Endothelial cell of umbilical vein (primary cell): ENCODE measurements at regions not wholly inside any gene's neighbourhood (a gene's known extent, or its start where the extent isn't known, plus 50 kb on each side); places are given as distances from the start of the nearest gene placed in this dataset.

ENCODE experiments used
- BruUV-seq: library from RNA; stranded (reverse); fragments of 400-500 nt; replicated peaks from 2 replicates; lab custom pipeline; 2021; lab: Mats Ljungman, UMichigan
- CTCF ChIA-PET: fragments of 300-600, 350-600 bp; sonication (Branson Sonifier 250); formaldehyde crosslinking; loops from one replicate; lab custom pipeline; 2021; ENCODE audit warnings: antibody characterized with exemption, inconsistent platforms; lab: Charles Lee
- POLR2A ChIA-PET: fragments of 300-600, 350-600 bp; sonication (Branson Sonifier 250); formaldehyde crosslinking; loops from one replicate; lab custom pipeline; 2021; ENCODE audit warnings: antibody characterized with exemption, inconsistent platforms; lab: Charles Lee
- DNase-seq: peaks from one replicate; pipeline ENCODE4 v3.0.0-alpha.2; 2011; ENCODE audit warnings: low read depth, low spot score
- FAIRE-seq: peaks from 2 replicates; lab custom pipeline; 2011; peaks lifted over from hg19 to GRCh38; lab: Jason Lieb, UNC
- H2AFZ ChIP-seq: 2 replicates; pipeline ENCODE4 v1.6.0; 2012; ENCODE audit warnings: low read depth, low read length, control low read depth, inconsistent platforms
- H3K27ac ChIP-seq: 2 replicates; pipeline ENCODE4 v1.5.1; 2011; ENCODE audit warnings: low read depth, mild to moderate bottlenecking, control low read depth, low read length, moderate library complexity; ENCODE audit not compliant: insufficient read depth
- H3K27me3 ChIP-seq, 2 experiments: 2 replicates each; pipeline versions ENCODE4 v1.6.0 to v1.6.1; 2011; ENCODE audit warnings: low read length in 2 of 2, mixed read lengths in 1 of 2; ENCODE audit not compliant: control insufficient read depth in 2 of 2, insufficient read depth in 2 of 2
- H3K36me3 ChIP-seq, 2 experiments: 2 replicates in 1 of 2; 3 replicates in 1 of 2; pipeline ENCODE4 v1.5.1; 2011; ENCODE audit warnings: low read length in 2 of 2, mild to moderate bottlenecking in 1 of 2, moderate library complexity in 1 of 2; ENCODE audit not compliant: control insufficient read depth in 2 of 2, insufficient read depth in 2 of 2; ENCODE audit errors: extremely low read depth in 1 of 2
- H3K4me1 ChIP-seq: 3 replicates; pipeline ENCODE4 v1.5.1; 2011; ENCODE audit warnings: mild to moderate bottlenecking, low read length; ENCODE audit not compliant: control insufficient read depth, insufficient read depth; ENCODE audit errors: extremely low read depth
- H3K4me2 ChIP-seq: 2 replicates; pipeline ENCODE4 v1.6.1; 2011; ENCODE audit warnings: low read length, control low read depth, mixed read lengths; ENCODE audit not compliant: insufficient read depth
- H3K4me3 ChIP-seq, 3 experiments: fragments of 200-600 bp in 1 of 3; sonication (generic), shearing (Covaris generic) in 1 of 3; replicated peaks in 1 of 3; 2 replicates each; pipeline ENCODE4 v1.5.1; 2011 to 2016; ENCODE audit warnings: control low read depth in 3 of 3, low read length in 3 of 3, mild to moderate bottlenecking in 2 of 3, inconsistent platforms in 1 of 3, low read depth in 1 of 3, moderate library complexity in 1 of 3; ENCODE audit not compliant: insufficient read depth in 1 of 3
- H3K79me2 ChIP-seq: 2 replicates; pipeline ENCODE4 v1.6.0; 2012; ENCODE audit warnings: low read length, inconsistent platforms; ENCODE audit not compliant: control insufficient read depth, insufficient read depth
- H3K9ac ChIP-seq: replicated peaks from 2 replicates; pipeline ENCODE3; 2011; ENCODE audit warnings: low read length, control low read depth; ENCODE audit not compliant: insufficient read depth; ENCODE audit errors: extremely low read depth
- H3K9me1 ChIP-seq: replicated peaks from 3 replicates; pipeline ENCODE4 v1.6.0; 2011; ENCODE audit warnings: mild to moderate bottlenecking, low read length; ENCODE audit not compliant: control insufficient read depth, insufficient read depth; ENCODE audit errors: extremely low read depth
- H3K9me3 ChIP-seq: replicated peaks from 2 replicates; pipeline ENCODE4 v1.5.1; 2012; ENCODE audit warnings: low read length, inconsistent platforms; ENCODE audit not compliant: control insufficient read depth, insufficient read depth
- H4K20me1 ChIP-seq: replicated peaks from 2 replicates; pipeline ENCODE3; 2011; ENCODE audit warnings: mild to moderate bottlenecking, low read length; ENCODE audit not compliant: control insufficient read depth, insufficient read depth; ENCODE audit errors: extremely low read depth
- CTCF ChIP-seq, 2 donors: IDR thresholded peaks; 1 replicate in 1 of 2; 2 replicates in 1 of 2; pipeline ENCODE4 v1.5.1; 2011; ENCODE audit warnings: low read length in 2 of 2, mild to moderate bottlenecking in 2 of 2, moderate library complexity in 2 of 2, control low read depth in 1 of 2, inconsistent platforms in 1 of 2, low read depth in 1 of 2; ENCODE audit not compliant: insufficient read depth in 1 of 2; ENCODE audit errors: extremely low read depth in 1 of 2
- EZH2 ChIP-seq: IDR thresholded peaks from 2 replicates; pipeline ENCODE4 v1.6.1; 2012; ENCODE audit warnings: borderline replicate concordance, low read depth, mild to moderate bottlenecking, moderate library complexity, low read length, inconsistent platforms; ENCODE audit not compliant: severe bottlenecking
- FOS ChIP-seq: IDR thresholded peaks from 2 replicates; pipeline ENCODE4 v1.6.1; 2011; ENCODE audit warnings: mild to moderate bottlenecking, low read length, moderate library complexity, borderline replicate concordance; ENCODE audit not compliant: insufficient read depth
- GATA2 ChIP-seq: IDR thresholded peaks from 2 replicates; pipeline ENCODE4 v1.7.0; 2011; ENCODE audit warnings: low read depth, mild to moderate bottlenecking, moderate library complexity, mixed read lengths, low read length; ENCODE audit not compliant: insufficient read length, insufficient read depth
- JUN ChIP-seq: IDR thresholded peaks from 2 replicates; pipeline ENCODE4 v1.6.1; 2011; ENCODE audit warnings: borderline replicate concordance, low read depth; ENCODE audit not compliant: insufficient read length, insufficient read depth
- MAX ChIP-seq: IDR thresholded peaks from 2 replicates; pipeline ENCODE4 v1.6.1; 2011; ENCODE audit not compliant: insufficient read depth, insufficient read length
- MYC ChIP-seq: IDR thresholded peaks from one replicate; pipeline ENCODE4 v1.6.1; 2011; ENCODE audit warnings: mild to moderate bottlenecking, low read depth, low read length
- POLR2A ChIP-seq: IDR thresholded peaks from 2 replicates; pipeline ENCODE4 v1.6.1; 2012; ENCODE audit warnings: low read depth, mild to moderate bottlenecking, control low read depth, low read length
- POLR2AphosphoS5 ChIP-seq: IDR thresholded peaks from 2 replicates; pipeline ENCODE4 v1.6.1; 2012; ENCODE audit warnings: low read depth, mild to moderate bottlenecking, control low read depth, low read length, moderate library complexity; ENCODE audit not compliant: insufficient read depth
- dilution Hi-C: fragments of 300-500 bp; cut with MboI; formaldehyde crosslinking; loops from one replicate; pipeline ENCODE4 v1.15.0; 2019; ENCODE audit warnings: low sequenced_read_pairs; ENCODE audit not compliant: extremely low pct_ligation_motif_present
- intact Hi-C: fragments of 100-400 bp; cut with micrococcal nuclease; formaldehyde crosslinking; loops from one replicate; pipeline ENCODE4 v1.10.0; 2022

GRCh38 chr2:120628248-120628647 is 107.4 kb upstream of the GLI2 start:
- ChIA-PET POLR2A (no interaction called here), CTCF (no interaction called here)
- TF ChIP-seq EZH2 = no peak
- no peak for TF ChIP-seq FOS
- TF ChIP-seq MAX = no peak
- no peak for TF ChIP-seq POLR2A
- no peak for TF ChIP-seq POLR2AphosphoS5
- no peak for TF ChIP-seq MYC
- no peak for TF ChIP-seq JUN
- no peak for TF ChIP-seq CTCF (IDR thresholded peaks at IDR 0.05; ENCODE audit: extremely low read depth in 1 of 2, insufficient read depth in 1 of 2, low read depth in 1 of 2, low read length in 2 of 2)
- no peak for TF ChIP-seq GATA2
- no TSS peak for BruUV-seq
- no peak for FAIRE-seq
- no peaks in the 10 kb centered on the region for H3K9me3 ChIP-seq
- intact Hi-C loops (no loop called here), dilution Hi-C loops (no loop called here)
- no peak overlapping the region for H3K4me3 ChIP-seq
- H3K4me2 ChIP-seq = no peak overlapping the region
- no peak overlapping the region for H3K27ac ChIP-seq
- no peaks in the 10 kb centered on the region for H4K20me1 ChIP-seq
- H3K36me3 ChIP-seq = no peaks in the 10 kb centered on the region
- no peaks in the 10 kb centered on the region for H3K4me1 ChIP-seq
- H2AFZ ChIP-seq = no peak overlapping the region
- no peaks in the 10 kb centered on the region for H3K9me1 ChIP-seq
- peaks cover 2 to 3% of the 10 kb centered on the region in 2 experiments for H3K27me3 ChIP-seq
- no peak overlapping the region for H3K9ac ChIP-seq
- no peak for DNase-seq
- no peaks in the 10 kb centered on the region for H3K79me2 ChIP-seq
